Neural progenitor cell (in vitro differentiated cells): ENCODE measurements at regions not wholly inside any gene's neighbourhood (a gene's known extent, or its start where the extent isn't known, plus 50 kb on each side); places are given as distances from the start of the nearest gene placed in this dataset.

ENCODE experiments used
- EZH2 ChIP-seq: fragments of 200-600 bp; sonication (generic); IDR thresholded peaks from 2 replicates; pipeline ENCODE4 v1.6.1; 2017; ENCODE audit warnings: antibody characterized with exemption, mild to moderate bottlenecking, moderate library complexity
- TF ChIP-seq, protein P1 (sequence below): fragments of 200-600 bp; sonication (generic); IDR thresholded peaks from 2 replicates; pipeline ENCODE4 v1.5.1; 2017; ENCODE audit warnings: antibody characterized with exemption, mild to moderate bottlenecking

DNA sequence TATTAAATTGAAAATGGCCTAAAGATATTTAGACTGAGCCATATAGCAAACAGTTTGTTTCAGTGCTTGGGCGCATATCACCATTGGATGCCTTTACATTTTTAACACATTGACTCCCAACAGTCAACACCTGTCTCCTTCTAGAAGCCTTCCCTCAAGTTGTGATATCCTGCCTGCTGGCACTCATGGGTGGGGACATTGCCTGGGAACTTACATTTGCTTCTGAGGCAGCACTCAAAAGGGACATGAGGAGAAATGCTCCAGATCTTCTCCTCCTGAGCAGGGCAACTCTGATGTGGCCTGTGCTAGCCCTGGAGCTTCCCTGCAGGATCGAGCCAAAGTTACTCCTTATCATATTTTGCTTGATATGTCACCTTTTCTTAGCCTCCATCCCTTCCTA is 392.2 kb downstream of the CDH7 start:
- no peak for TF ChIP-seq EZH2
- TF ChIP-seq, protein P1, sequence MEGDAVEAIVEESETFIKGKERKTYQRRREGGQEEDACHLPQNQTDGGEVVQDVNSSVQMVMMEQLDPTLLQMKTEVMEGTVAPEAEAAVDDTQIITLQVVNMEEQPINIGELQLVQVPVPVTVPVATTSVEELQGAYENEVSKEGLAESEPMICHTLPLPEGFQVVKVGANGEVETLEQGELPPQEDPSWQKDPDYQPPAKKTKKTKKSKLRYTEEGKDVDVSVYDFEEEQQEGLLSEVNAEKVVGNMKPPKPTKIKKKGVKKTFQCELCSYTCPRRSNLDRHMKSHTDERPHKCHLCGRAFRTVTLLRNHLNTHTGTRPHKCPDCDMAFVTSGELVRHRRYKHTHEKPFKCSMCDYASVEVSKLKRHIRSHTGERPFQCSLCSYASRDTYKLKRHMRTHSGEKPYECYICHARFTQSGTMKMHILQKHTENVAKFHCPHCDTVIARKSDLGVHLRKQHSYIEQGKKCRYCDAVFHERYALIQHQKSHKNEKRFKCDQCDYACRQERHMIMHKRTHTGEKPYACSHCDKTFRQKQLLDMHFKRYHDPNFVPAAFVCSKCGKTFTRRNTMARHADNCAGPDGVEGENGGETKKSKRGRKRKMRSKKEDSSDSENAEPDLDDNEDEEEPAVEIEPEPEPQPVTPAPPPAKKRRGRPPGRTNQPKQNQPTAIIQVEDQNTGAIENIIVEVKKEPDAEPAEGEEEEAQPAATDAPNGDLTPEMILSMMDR: no peak
